Fibroblast of lung (primary cell): ENCODE measurements at regions not wholly inside any gene's neighbourhood (a gene's known extent, or its start where the extent isn't known, plus 50 kb on each side); places are given as distances from the start of the nearest gene placed in this dataset.

Experiments
- EZH2 ChIP-seq: IDR thresholded peaks from 2 replicates; pipeline ENCODE4 v1.5.1; 2012; ENCODE audit warnings: low read length, control low read depth, mild to moderate bottlenecking; ENCODE audit errors: missing control alignments
- TF ChIP-seq, protein P1 (sequence below), 2 donors: IDR thresholded peaks in 1 of 2; conservative IDR thresholded peaks in 1 of 2; 1 replicate in 1 of 2; 2 replicates in 1 of 2; pipeline ENCODE4 v1.5.1; 2011 to 2012; ENCODE audit warnings: low read length in 2 of 2, control low read depth in 1 of 2, inconsistent platforms in 1 of 2, low read depth in 1 of 2, mild to moderate bottlenecking in 1 of 2

DNA sequence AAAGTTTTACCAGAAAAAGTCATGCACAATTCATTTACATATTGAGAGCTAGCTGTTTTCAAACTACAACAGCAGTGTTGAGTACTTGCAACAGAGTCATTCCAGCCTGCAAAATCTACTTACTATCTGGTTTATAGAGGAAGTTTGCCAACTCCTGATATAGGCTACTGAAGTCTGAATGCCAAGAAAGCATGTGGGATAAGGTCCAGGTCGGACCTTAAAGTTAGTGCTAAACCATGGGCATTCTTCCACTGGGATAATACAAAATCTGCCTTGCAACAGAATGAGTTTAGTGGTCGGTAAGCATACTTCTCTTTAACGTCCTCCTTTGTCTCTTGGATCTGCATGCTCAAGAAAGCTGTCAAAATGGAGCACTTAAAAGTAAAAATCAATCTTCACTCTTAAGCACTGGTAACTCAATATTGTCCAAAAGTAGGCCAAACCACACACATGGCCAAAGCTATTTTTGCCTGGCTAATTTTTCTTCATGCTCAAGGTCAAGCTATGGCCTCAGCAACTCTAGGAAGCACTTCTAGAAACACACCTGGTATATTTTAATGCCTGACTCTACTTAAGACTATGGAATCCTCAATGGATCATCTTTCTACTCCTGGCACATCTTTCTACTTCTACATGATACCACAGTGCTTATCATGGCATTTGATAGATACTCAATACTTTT lies 364.9 kb upstream of the KITLG start:
- TF ChIP-seq EZH2 = no peak
- TF ChIP-seq, protein P1, sequence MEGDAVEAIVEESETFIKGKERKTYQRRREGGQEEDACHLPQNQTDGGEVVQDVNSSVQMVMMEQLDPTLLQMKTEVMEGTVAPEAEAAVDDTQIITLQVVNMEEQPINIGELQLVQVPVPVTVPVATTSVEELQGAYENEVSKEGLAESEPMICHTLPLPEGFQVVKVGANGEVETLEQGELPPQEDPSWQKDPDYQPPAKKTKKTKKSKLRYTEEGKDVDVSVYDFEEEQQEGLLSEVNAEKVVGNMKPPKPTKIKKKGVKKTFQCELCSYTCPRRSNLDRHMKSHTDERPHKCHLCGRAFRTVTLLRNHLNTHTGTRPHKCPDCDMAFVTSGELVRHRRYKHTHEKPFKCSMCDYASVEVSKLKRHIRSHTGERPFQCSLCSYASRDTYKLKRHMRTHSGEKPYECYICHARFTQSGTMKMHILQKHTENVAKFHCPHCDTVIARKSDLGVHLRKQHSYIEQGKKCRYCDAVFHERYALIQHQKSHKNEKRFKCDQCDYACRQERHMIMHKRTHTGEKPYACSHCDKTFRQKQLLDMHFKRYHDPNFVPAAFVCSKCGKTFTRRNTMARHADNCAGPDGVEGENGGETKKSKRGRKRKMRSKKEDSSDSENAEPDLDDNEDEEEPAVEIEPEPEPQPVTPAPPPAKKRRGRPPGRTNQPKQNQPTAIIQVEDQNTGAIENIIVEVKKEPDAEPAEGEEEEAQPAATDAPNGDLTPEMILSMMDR (conservative IDR thresholded peaks at IDR 0.05 in 1 of 2, IDR thresholded peaks at IDR 0.05 in 1 of 2; ENCODE audit: low read depth in 1 of 2, low read length in 2 of 2) = no peak
